Suprapubic skin (tissue), 3 donors: ENCODE measurements at regions not wholly inside any gene's neighbourhood (a gene's known extent, or its start where the extent isn't known, plus 50 kb on each side); places are given as distances from the start of the nearest gene placed in this dataset.

Experiments used
- CTCF ChIP-seq, 2 donors: fragments of 200-600 bp in 1 of 2; fragments of 450-650 bp in 1 of 2; sonication (generic) in 1 of 2; IDR thresholded peaks; one replicate each; pipeline ENCODE4 v1.5.1; 2016 to 2019; ENCODE audit warnings: antibody characterized with exemption in 2 of 2, mild to moderate bottlenecking in 1 of 2, moderate library complexity in 1 of 2
- POLR2A ChIP-seq, 2 donors: fragments of 450-650 bp; IDR thresholded peaks; one replicate each; pipeline ENCODE4 v1.6.1; 2017; ENCODE audit warnings: antibody characterized with exemption in 2 of 2, mild to moderate bottlenecking in 2 of 2, moderate library complexity in 2 of 2

DNA sequence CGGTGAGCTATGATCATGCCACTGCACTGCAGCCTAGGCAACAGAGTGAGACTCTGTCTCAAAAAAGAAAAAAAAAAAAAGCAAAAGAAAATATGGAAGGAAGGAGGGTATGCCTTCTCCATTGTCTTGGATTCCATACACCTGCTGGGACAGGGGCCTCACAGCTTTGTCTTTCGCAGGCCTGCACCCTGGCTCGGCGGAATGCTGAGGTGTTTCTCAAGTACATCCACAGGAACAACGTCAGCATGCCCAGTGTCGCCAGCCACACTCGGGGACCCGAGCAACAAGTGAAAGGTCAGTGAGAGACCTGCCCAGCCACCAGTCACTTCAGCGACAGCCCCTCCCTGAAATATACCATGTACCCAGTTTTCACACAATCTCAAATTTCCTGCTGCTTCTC, 288.5 kb upstream of the UMPS start:
- no peak for TF ChIP-seq POLR2A (IDR thresholded peaks at IDR 0.05)
- TF ChIP-seq CTCF (IDR thresholded peaks at IDR 0.05), result no peak
